ENCODE measurements at regions not wholly inside any gene's neighbourhood (a gene's known extent, or its start where the extent isn't known, plus 50 kb on each side); places are given as distances from the start of the nearest gene placed in this dataset.
"Not testable (repeated sequence)": the region's sequence is repeated elsewhere in the genome, so short reads cannot be mapped to it uniquely, and the experiment has no call there.

- DNase-seq (ENCODE audit: low read depth, low spot score), result no peak
These were observed 58.0 kb upstream of the SLC25A48 start for GRCh38 chr5:135776457-135776856.

GRCh38 chr5:135761746-135762145 lies 72.7 kb upstream of the SLC25A48 start:
- DNase-seq (ENCODE audit: low read depth, low spot score), result no peak

GRCh38 chr5:135759149-135759784 lies 75.2 kb upstream of the SLC25A48 start:
- DNase-seq (ENCODE audit: low read depth, low spot score), result no peak

- no peak for DNase-seq (ENCODE audit: low read depth, low spot score)
These were observed 80.5 kb upstream of the SLC25A48 start for GRCh38 chr5:135753990-135754389.

- DNase-seq (ENCODE audit: low read depth, low spot score), result no peak
These were observed 84.0 kb upstream of the SLC25A48 start for GRCh38 chr5:135750506-135750905.

GRCh38 chr5:135747824-135748223 lies 86.6 kb upstream of the SLC25A48 start:
- DNase-seq (ENCODE audit: low read depth, low spot score), result no peak

GRCh38 chr5:135745897-135746500 lies 88.5 kb upstream of the SLC25A48 start:
- DNase-seq (ENCODE audit: low read depth, low spot score), result no peak

GRCh38 chr5:135743705-135744411 lies 90.6 kb upstream of the SLC25A48 start:
- DNase-seq (ENCODE audit: low read depth, low spot score), result no peak

- no peak for DNase-seq (ENCODE audit: low read depth, low spot score)
These were observed 91.3 kb upstream of the SLC25A48 start for GRCh38 chr5:135743181-135743580.

GRCh38 chr5:135742240-135742639 lies 92.2 kb upstream of the SLC25A48 start:
- DNase-seq (ENCODE audit: low read depth, low spot score), result not testable (repeated sequence)

- no peak for DNase-seq (ENCODE audit: low read depth, low spot score)
These were observed 93.4 kb upstream of the SLC25A48 start for GRCh38 chr5:135741040-135741439.

GRCh38 chr5:135740475-135740874 lies 94.0 kb upstream of the SLC25A48 start:
- DNase-seq (ENCODE audit: low read depth, low spot score), result no peak

GRCh38 chr5:135739383-135739981 lies 95.0 kb upstream of the SLC25A48 start:
- peak; percentile 27 for DNase-seq (ENCODE audit: low read depth, low spot score)

- no peak for DNase-seq (ENCODE audit: low read depth, low spot score)
These were observed 95.9 kb upstream of the SLC25A48 start for GRCh38 chr5:135738564-135738875.

- DNase-seq (ENCODE audit: low read depth, low spot score), result no peak
These were observed 96.5 kb upstream of the SLC25A48 start for GRCh38 chr5:135737701-135738563.

GRCh38 chr5:135736952-135737351 lies 97.5 kb upstream of the SLC25A48 start:
- not testable (repeated sequence) for DNase-seq (ENCODE audit: low read depth, low spot score)

GRCh38 chr5:135735831-135736230 lies 98.6 kb upstream of the SLC25A48 start:
- DNase-seq (ENCODE audit: low read depth, low spot score), result no peak

GRCh38 chr5:135734956-135735355 lies 99.5 kb upstream of the SLC25A48 start:
- not testable (repeated sequence) for DNase-seq (ENCODE audit: low read depth, low spot score)

- DNase-seq (ENCODE audit: low read depth, low spot score), result not testable (repeated sequence)
These were observed 103.4 kb upstream of the SLC25A48 start for GRCh38 chr5:135731034-135731433.

- DNase-seq (ENCODE audit: low read depth, low spot score), result not testable (repeated sequence)
These were observed 104.3 kb upstream of the SLC25A48 start for GRCh38 chr5:135730161-135730560.

- DNase-seq (ENCODE audit: low read depth, low spot score), result peak; percentile 46
These were observed 105.1 kb upstream of the SLC25A48 start for GRCh38 chr5:135729321-135729786.

- DNase-seq (ENCODE audit: low read depth, low spot score), result no peak
These were observed 109.8 kb upstream of the SLC25A48 start for GRCh38 chr5:135724617-135725016.
